Rectal smooth muscle tissue (tissue), 1 donor: ENCODE measurements at regions not wholly inside any gene's neighbourhood (a gene's known extent, or its start where the extent isn't known, plus 50 kb on each side); places are given as distances from the start of the nearest gene placed in this dataset.

ENCODE experiments used
- H3K27ac ChIP-seq: one replicate; pipeline ENCODE4 v1.7.0; 2013; ENCODE audit warnings: low read depth, low read length, inconsistent platforms
- H3K27me3 ChIP-seq: one replicate; pipeline ENCODE4 v1.7.0; 2013; ENCODE audit warnings: low read length; ENCODE audit not compliant: control insufficient read depth, insufficient read depth
- H3K36me3 ChIP-seq: one replicate; pipeline ENCODE4 v1.7.0; 2013; ENCODE audit warnings: low read length; ENCODE audit not compliant: control insufficient read depth, insufficient read depth
- H3K4me1 ChIP-seq: one replicate; pipeline ENCODE4 v1.7.0; 2013; ENCODE audit warnings: low read length; ENCODE audit not compliant: control insufficient read depth, insufficient read depth
- H3K4me3 ChIP-seq: one replicate; pipeline ENCODE4 v1.7.0; 2013; ENCODE audit warnings: low read length
- H3K9ac ChIP-seq: one replicate; pipeline ENCODE4 v1.7.0; 2013; ENCODE audit warnings: low read length

- no peak overlapping the region for H3K9ac ChIP-seq
- no peaks in the 10 kb centered on the region for H3K27me3 ChIP-seq
- H3K4me3 ChIP-seq: no peak overlapping the region
- H3K27ac ChIP-seq: no peak overlapping the region
- H3K36me3 ChIP-seq: no peaks in the 10 kb centered on the region
- peaks cover 2% of the 10 kb centered on the region for H3K4me1 ChIP-seq
Measured at GRCh38 chr12:77578466-77579220, 252.1 kb upstream of the NAV3 start.

GRCh38 chr12:77577791-77578190 lies 252.9 kb upstream of the NAV3 start:
- Histone ChIP-seq H3K4me3 (no peak overlapping the region), H3K9ac (no peak overlapping the region), H3K27me3 (no peaks in the 10 kb centered on the region), H3K36me3 (no peaks in the 10 kb centered on the region), H3K27ac (no peak overlapping the region), H3K4me1 (peaks cover 2% of the 10 kb centered on the region)

GRCh38 chr12:77575376-77575919 lies 255.2 kb upstream of the NAV3 start:
- no peak overlapping the region for H3K9ac ChIP-seq
- H3K36me3 ChIP-seq: no peaks in the 10 kb centered on the region
- no peak overlapping the region for H3K27ac ChIP-seq
- H3K27me3 ChIP-seq: no peaks in the 10 kb centered on the region
- H3K4me3 ChIP-seq: no peak overlapping the region
- peaks cover 2% of the 10 kb centered on the region for H3K4me1 ChIP-seq

GRCh38 chr12:77572371-77572770 lies 258.3 kb upstream of the NAV3 start:
- Histone ChIP-seq H3K27ac (no peak overlapping the region), H3K36me3 (no peaks in the 10 kb centered on the region), H3K27me3 (no peaks in the 10 kb centered on the region), H3K4me1 (peaks cover 2% of the 10 kb centered on the region), H3K4me3 (no peak overlapping the region), H3K9ac (no peak overlapping the region)

GRCh38 chr12:77571768-77572167 lies 258.9 kb upstream of the NAV3 start:
- Histone ChIP-seq H3K27me3 (no peaks in the 10 kb centered on the region), H3K4me1 (peaks cover 2% of the 10 kb centered on the region), H3K9ac (no peak overlapping the region), H3K4me3 (no peak overlapping the region), H3K27ac (no peak overlapping the region), H3K36me3 (no peaks in the 10 kb centered on the region)

- H3K27me3 ChIP-seq: no peaks in the 10 kb centered on the region
- H3K4me3 ChIP-seq: no peak overlapping the region
Measured at GRCh38 chr12:77571127-77571526, 259.6 kb upstream of the NAV3 start.

GRCh38 chr12:77569876-77570275 lies 260.8 kb upstream of the NAV3 start:
- Histone ChIP-seq H3K27me3 (no peaks in the 10 kb centered on the region), H3K36me3 (no peaks in the 10 kb centered on the region), H3K4me3 (no peak overlapping the region), H3K4me1 (no peaks in the 10 kb centered on the region), H3K9ac (no peak overlapping the region), H3K27ac (no peak overlapping the region)

More at GRCh38 chr12:77571127-77571526, 259.6 kb upstream of the NAV3 start:
- Histone ChIP-seq H3K36me3 (no peaks in the 10 kb centered on the region), H3K27ac (no peak overlapping the region), H3K4me1 (peaks cover 2% of the 10 kb centered on the region), H3K9ac (no peak overlapping the region)

- no peaks in the 10 kb centered on the region for H3K4me1 ChIP-seq
- H3K4me3 ChIP-seq: no peak overlapping the region
- H3K27ac ChIP-seq: no peak overlapping the region
- H3K27me3 ChIP-seq: no peaks in the 10 kb centered on the region
- no peak overlapping the region for H3K9ac ChIP-seq
- H3K36me3 ChIP-seq: no peaks in the 10 kb centered on the region
Measured at GRCh38 chr12:77560714-77561113, 270.0 kb upstream of the NAV3 start.

GRCh38 chr12:77559400-77560074 lies 271.2 kb upstream of the NAV3 start:
- Histone ChIP-seq H3K9ac (no peak overlapping the region), H3K27me3 (no peaks in the 10 kb centered on the region), H3K36me3 (no peaks in the 10 kb centered on the region)

GRCh38 chr12:77555074-77555473 lies 275.6 kb upstream of the NAV3 start:
- Histone ChIP-seq H3K27ac (no peak overlapping the region), H3K36me3 (no peaks in the 10 kb centered on the region), H3K27me3 (no peaks in the 10 kb centered on the region), H3K9ac (no peak overlapping the region), H3K4me3 (no peak overlapping the region), H3K4me1 (no peaks in the 10 kb centered on the region)

More at GRCh38 chr12:77559400-77560074, 271.2 kb upstream of the NAV3 start:
- no peak overlapping the region for H3K4me3 ChIP-seq
- no peak overlapping the region for H3K27ac ChIP-seq
- no peaks in the 10 kb centered on the region for H3K4me1 ChIP-seq

- Histone ChIP-seq H3K27ac (no peak overlapping the region), H3K27me3 (no peaks in the 10 kb centered on the region), H3K36me3 (no peaks in the 10 kb centered on the region), H3K4me3 (no peak overlapping the region), H3K9ac (no peak overlapping the region), H3K4me1 (no peaks in the 10 kb centered on the region)
Measured at GRCh38 chr12:77553976-77554619, 276.6 kb upstream of the NAV3 start.

- Histone ChIP-seq H3K27me3 (no peaks in the 10 kb centered on the region), H3K27ac (no peak overlapping the region), H3K4me1 (no peaks in the 10 kb centered on the region), H3K9ac (no peak overlapping the region), H3K4me3 (no peak overlapping the region), H3K36me3 (no peaks in the 10 kb centered on the region)
Measured at GRCh38 chr12:77549383-77550128, 281.1 kb upstream of the NAV3 start.
